Prostate gland (tissue), 2 donors: ENCODE measurements at regions not wholly inside any gene's neighbourhood (a gene's known extent, or its start where the extent isn't known, plus 50 kb on each side); places are given as distances from the start of the nearest gene placed in this dataset.

ENCODE experiments used
- DNase-seq: peaks from one replicate; pipeline ENCODE4 v3.0.0-alpha.2; 2019; ENCODE audit warnings: low spot score
- H3K27ac ChIP-seq, 2 donors: fragments of 200-600 bp; sonication (generic); 2 replicates each; pipeline ENCODE4 v1.5.1; 2017 to 2019
- H3K27me3 ChIP-seq: fragments of 200-600 bp; sonication (generic); replicated peaks from 2 replicates; pipeline ENCODE4 v1.5.1; 2019; ENCODE audit not compliant: insufficient read depth
- H3K36me3 ChIP-seq, 2 donors: fragments of 200-600 bp; sonication (generic); 1 replicate in 1 of 2; 2 replicates in 1 of 2; pipeline versions ENCODE4 v1.5.1 to v1.8.1; 2017 to 2019
- H3K4me1 ChIP-seq: fragments of 200-600 bp; sonication (generic); replicated peaks from 2 replicates; pipeline ENCODE4 v1.5.1; 2019
- H3K4me3 ChIP-seq, 2 donors: fragments of 200-600 bp; sonication (generic); 2 replicates each; pipeline ENCODE4 v1.5.1; 2017 to 2019
- H3K9me3 ChIP-seq: fragments of 200-600 bp; sonication (generic); 2 replicates; pipeline ENCODE4 v1.5.1; 2017
- CTCF ChIP-seq, 4 experiments: fragments of 200-600 bp in 2 of 4; fragments of 450-650 bp in 2 of 4; sonication (generic) in 2 of 4; IDR thresholded peaks; 1 replicate in 3 of 4; 2 replicates in 1 of 4; pipeline ENCODE4 v1.5.1; 2016 to 2019; ENCODE audit warnings: antibody characterized with exemption in 4 of 4, mild to moderate bottlenecking in 2 of 4, moderate library complexity in 2 of 4
- POLR2A ChIP-seq: fragments of 450-650 bp; IDR thresholded peaks from one replicate; pipeline ENCODE4 v1.6.1; 2016; ENCODE audit warnings: antibody characterized with exemption, mild to moderate bottlenecking
- POLR2AphosphoS5 ChIP-seq: sonication (generic); formaldehyde crosslinking; IDR thresholded peaks from one replicate; pipeline ENCODE4 v1.6.1; 2017; ENCODE audit warnings: antibody characterized with exemption
- WGBS: methylation state at CpG from one replicate; pipeline ENCODE4 v1.1.5; 2018; 5-methylcytosine and 5-hydroxymethylcytosine counted together
- intact Hi-C: fragments of 100-400 bp; cut with DNase I; formaldehyde crosslinking; loops from one replicate; pipeline ENCODE4 v1.14.2; 2022

GRCh38 chr1:67563684-67564083, 121.3 kb upstream of the GADD45A start:
- TF ChIP-seq POLR2AphosphoS5 (no peak), CTCF (IDR thresholded peaks at IDR 0.05) (no peak), POLR2A (no peak)
- DNase-seq = no peak
- intact Hi-C loops = loop anchor here (5.0 kb wide), 1 partner anchor 124 kb away; the partner anchor contains the start of gene GADD45A
- Histone ChIP-seq H3K4me3 (no peak overlapping the region), H3K9me3 (no peaks in the 10 kb centered on the region), H3K4me1 (no peaks in the 10 kb centered on the region), H3K27ac (no peak overlapping the region), H3K27me3 (no peaks in the 10 kb centered on the region), H3K36me3 (no peaks in the 10 kb centered on the region)
- 85% methylated on average over 2 of the region's 2 CpGs for WGBS

DNA sequence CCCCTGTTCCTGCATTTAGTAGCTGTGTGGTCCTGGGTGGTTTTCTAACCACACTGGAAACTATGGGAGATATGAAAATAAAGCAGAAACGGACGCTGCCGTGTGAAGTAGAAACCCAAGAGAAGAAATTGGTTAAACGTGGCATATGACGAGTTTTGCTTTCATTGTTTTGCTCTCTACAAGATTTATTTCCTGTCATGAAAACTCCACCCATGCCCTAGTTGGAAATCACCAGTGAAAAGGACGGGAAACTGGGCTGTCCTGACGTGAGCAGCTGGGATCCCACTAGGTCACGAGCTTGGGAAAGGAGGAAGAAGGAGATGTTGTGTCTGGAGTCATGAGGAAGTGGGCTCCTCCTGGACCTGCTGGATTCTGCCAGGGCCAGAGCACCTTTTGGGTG, 120.8 kb upstream of the GADD45A start:
- TF ChIP-seq POLR2AphosphoS5 (peak; percentile 46), CTCF (IDR thresholded peaks at IDR 0.05) (no peak), POLR2A (no peak)
- no peak overlapping the region for H3K27ac ChIP-seq
- intact Hi-C loops = loop anchor here (5.0 kb wide), 1 partner anchor 123 kb away; the partner anchor contains the start of gene GADD45A
- 37% methylated on average over 8 of the region's 8 CpGs for WGBS
- no peak overlapping the region for H3K4me3 ChIP-seq
- H3K36me3 ChIP-seq = no peaks in the 10 kb centered on the region
- no peaks in the 10 kb centered on the region for H3K4me1 ChIP-seq
- no peaks in the 10 kb centered on the region for H3K9me3 ChIP-seq
- no peak for DNase-seq
- no peaks in the 10 kb centered on the region for H3K27me3 ChIP-seq

DNA sequence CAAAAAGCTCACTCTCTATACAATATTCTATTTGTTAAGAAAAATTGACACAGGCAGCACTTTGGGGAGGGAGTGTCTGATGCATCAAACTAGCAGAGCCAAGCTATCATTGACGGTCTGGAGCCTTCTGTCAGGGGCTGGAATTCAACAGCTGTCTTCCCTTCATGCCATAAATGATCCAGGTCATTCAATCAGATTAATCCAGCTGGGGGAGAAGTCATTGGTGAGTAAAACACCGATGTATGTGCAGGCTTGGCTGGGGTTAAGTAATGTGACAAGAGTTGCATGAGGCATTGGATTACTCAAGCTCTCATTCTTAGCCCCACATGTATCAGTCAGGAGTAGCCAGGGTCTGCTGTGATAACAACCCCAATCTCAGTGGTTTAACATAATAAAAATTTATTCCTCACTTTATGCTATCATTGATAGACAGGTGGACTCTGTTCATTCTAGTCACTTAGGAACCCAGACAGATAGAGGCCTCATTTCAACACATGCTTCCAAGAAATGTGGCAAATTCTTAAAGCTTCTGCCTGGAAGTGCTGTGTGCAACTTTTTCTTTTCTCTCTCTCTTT, 118.1 kb upstream of the GADD45A start:
- H3K4me3 ChIP-seq = no peak overlapping the region
- DNase-seq = no peak

GRCh38 chr1:67570486-67571143, 114.4 kb upstream of the GADD45A start:
- no peak for DNase-seq
- no peak overlapping the region for H3K4me3 ChIP-seq
- TF ChIP-seq CTCF (IDR thresholded peaks at IDR 0.05) (no peak), POLR2AphosphoS5 (peak; percentile 42)
- H3K27me3 ChIP-seq = no peaks in the 10 kb centered on the region
- H3K27ac ChIP-seq = no peak overlapping the region
- WGBS = 67% methylated on average over 8 of the region's 8 CpGs
- intact Hi-C loops = no loop called here
- no peaks in the 10 kb centered on the region for H3K9me3 ChIP-seq
- no peaks in the 10 kb centered on the region for H3K36me3 ChIP-seq
- H3K4me1 ChIP-seq = no peaks in the 10 kb centered on the region

More for the DNA sequence above, 118.1 kb upstream of the GADD45A start:
- no peaks in the 10 kb centered on the region for H3K36me3 ChIP-seq
- 81% methylated on average over 2 of the region's 2 CpGs for WGBS
- intact Hi-C loops = no loop called here
- no peaks in the 10 kb centered on the region for H3K27me3 ChIP-seq
- no peak for TF ChIP-seq POLR2A
- TF ChIP-seq CTCF (IDR thresholded peaks at IDR 0.05) = no peak
- no peak for TF ChIP-seq POLR2AphosphoS5
- no peaks in the 10 kb centered on the region for H3K9me3 ChIP-seq
- no peak overlapping the region for H3K27ac ChIP-seq
- no peaks in the 10 kb centered on the region for H3K4me1 ChIP-seq

DNA sequence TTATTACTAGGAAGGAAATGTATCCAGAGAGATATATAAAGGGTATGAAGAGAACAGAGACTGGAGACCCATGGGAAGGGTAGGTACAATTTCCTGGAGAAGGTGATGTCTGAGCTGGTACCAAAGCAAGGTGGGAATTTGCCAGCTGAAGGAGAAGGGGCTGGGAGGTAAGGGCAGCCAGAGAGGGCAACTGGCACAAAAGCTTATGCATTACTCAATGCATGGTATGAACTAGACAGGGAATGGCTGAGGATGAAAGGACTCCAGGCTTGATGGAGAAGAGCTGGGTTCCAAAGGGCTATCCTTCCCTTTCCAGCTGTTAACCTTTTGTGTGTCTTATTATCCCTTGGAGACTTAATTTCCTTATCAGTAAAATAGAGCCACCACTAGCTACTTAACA, 113.6 kb upstream of the GADD45A start:
- H3K4me3 ChIP-seq = no peak overlapping the region
- DNase-seq = no peak
- intact Hi-C loops = no loop called here
- no peaks in the 10 kb centered on the region for H3K27me3 ChIP-seq
- H3K4me1 ChIP-seq = no peaks in the 10 kb centered on the region
- H3K27ac ChIP-seq = no peak overlapping the region
- H3K9me3 ChIP-seq = no peaks in the 10 kb centered on the region
- no peaks in the 10 kb centered on the region for H3K36me3 ChIP-seq
- TF ChIP-seq POLR2AphosphoS5 (no peak), POLR2A (no peak), CTCF (IDR thresholded peaks at IDR 0.05) (no peak)
